HG02610 (cell line): ENCODE measurements at regions not wholly inside any gene's neighbourhood (a gene's known extent, or its start where the extent isn't known, plus 50 kb on each side); places are given as distances from the start of the nearest gene placed in this dataset.

Experiments used
- ATAC-seq: cut with Tn5 transposase; IDR thresholded peaks from one replicate; pipeline ENCODE4 v1.9.1; 2021; ENCODE audit warnings: mild to moderate bottlenecking, moderate library complexity; ENCODE audit not compliant: unreplicated experiment

DNA sequence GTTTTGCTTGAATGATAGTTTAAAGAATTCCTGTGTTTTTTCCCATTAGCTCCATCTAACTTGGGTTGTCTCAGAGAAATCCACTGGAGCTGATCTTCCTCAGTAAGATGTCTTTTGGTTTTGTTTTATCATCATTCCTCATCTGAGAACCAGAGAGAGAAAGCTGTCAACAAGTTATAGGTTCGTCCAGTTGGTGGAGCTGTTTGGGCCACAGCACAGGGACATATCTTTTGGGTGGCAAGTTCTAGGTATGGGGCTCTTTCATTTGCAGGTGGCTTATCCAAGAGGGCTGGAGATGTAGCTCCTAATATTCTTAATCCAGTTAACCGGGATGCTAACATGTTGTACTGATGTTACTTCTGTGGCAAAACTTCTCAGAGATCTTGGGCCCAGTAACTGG is 174.2 kb downstream of the KCNRG start:
- no peak for ATAC-seq

DNA sequence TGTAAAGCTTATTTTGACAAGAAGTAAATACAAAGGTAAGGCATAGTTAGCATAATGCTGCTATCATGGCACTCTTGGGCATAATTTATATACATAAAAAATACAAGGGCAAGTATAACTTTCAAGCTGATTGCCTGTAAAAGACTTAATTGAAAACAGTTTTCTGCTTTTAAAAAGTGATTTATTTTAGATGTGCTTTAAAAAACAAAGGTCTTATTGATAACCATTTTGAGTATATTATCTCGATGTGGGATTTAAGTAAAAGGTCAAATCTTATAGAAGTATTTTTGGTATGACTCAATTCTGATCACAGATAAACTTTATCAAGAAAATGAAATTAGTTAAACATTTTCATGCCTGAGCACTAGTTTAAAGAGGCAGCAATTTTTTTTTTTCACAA is 175.8 kb downstream of the KCNRG start:
- no peak for ATAC-seq

GRCh38 chr13:50192272-50192813 is 177.1 kb downstream of the KCNRG start:
- no peak for ATAC-seq

- no peak for ATAC-seq
These were observed 179.8 kb downstream of the KCNRG start for GRCh38 chr13:50195045-50195444.

- ATAC-seq: no peak
These were observed 180.9 kb downstream of the KCNRG start for GRCh38 chr13:50196118-50196517.

DNA sequence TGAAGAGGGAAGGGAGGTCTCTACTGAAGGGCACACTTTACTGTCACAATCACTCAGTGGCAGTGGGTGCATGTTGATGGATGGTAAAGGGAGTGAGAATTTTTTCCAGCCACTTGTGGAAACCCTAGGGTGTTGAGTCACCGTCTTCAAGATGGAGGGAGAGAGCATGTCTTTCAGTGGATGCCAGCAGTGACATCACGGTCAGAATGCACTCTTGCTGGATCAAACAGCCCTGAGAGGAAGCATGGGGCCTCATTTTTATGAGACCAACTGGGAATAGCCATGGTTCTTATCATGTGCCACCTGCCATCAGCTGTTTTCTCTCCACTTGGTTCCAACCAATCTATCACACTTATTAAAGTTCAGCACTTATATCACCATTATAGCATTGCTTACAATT is 182.5 kb downstream of the KCNRG start:
- ATAC-seq: no peak

GRCh38 chr13:50198508-50198907 is 183.3 kb downstream of the KCNRG start:
- ATAC-seq: no peak

DNA sequence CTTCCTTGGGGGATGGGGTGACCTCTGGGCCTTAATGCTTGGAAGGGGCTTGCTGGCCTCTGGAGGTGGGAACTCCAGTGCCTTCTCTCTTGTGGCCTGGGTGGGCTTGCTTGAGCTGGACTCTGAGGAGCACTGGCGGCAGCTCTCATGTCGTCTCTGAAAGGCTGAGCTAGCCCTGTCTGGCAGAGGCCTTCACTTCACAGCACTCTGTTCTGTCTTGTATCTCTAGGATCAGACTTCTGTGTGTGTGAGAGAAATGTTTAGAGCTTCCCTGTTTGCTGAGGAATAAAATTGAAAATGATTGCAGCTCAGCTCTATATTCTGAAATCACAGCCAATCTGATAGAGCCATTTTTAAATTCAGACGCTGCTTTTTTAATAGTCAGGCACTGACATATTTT is 185.3 kb downstream of the KCNRG start:
- no peak for ATAC-seq

- no peak for ATAC-seq
These were observed 185.7 kb downstream of the KCNRG start for GRCh38 chr13:50200988-50201387.

DNA sequence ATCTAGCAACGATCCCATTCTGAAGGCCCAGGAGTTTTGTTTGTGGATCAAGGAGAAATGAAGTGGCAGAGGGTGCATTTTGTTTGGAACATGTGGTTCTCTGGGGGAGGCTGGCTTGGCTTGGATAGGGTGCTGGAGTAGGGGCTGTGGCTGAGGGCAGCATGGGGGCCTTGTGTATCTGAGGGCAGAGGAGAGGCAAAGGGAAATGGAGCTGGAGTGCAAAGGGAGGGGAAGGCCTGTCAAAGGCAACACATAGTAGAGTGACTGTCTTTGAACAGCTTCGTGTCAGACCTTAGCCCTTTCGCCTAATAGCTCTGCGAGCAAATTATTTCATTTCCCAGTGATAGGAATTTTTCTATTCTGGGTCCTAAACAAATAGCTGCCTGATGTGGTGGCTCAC is 187.2 kb downstream of the KCNRG start:
- ATAC-seq: no peak

DNA sequence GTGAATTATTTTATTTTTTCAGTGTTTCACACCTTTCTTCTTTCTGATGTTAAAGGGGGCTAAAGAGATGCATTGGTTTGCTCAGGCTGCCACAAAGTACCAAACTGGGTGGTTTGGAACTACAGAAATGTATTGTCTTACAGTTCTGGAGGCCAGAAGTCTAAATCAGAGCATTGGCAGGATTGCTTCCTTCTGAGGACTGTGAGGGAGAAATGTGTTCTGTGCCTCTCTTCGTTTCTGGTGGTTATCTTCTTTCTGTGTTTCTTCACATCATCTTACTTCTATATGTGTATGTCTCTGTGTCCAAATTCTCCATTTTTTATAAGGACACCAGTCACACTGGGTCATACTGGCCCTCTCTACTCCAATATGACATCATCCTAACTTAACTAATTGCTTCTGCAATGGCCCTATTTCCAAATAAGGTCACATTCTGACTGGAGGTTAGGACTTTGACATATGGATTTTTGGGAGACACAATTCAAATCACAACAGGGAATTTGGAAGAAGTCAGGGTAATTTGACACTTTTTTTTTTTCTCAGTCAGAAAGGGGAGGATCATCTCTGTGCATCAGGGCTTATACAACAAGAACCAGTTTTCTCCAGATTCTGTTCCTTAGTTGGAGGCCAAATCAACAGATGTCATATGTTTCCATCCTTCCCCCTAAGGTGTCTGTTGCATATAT is 188.2 kb downstream of the KCNRG start:
- no peak for ATAC-seq

DNA sequence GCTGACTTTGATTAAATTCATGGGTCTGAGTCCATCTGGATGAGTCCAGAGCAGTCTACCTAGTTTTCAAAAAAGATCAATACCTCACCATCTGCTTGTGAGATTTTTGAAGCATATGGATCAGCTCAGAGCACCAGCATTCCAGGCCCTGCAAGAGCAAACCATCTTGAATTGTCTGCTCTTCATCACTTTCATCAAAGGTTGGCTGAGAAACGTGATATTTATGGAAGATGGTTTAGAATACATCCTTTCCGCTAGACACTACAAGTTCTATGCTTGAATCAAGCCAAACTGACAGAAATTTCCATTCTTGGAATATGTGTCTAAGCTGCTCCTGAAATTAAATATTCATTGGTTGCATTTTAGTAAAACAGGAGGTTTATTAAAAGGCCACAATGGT is 190.3 kb downstream of the KCNRG start:
- no peak for ATAC-seq

DNA sequence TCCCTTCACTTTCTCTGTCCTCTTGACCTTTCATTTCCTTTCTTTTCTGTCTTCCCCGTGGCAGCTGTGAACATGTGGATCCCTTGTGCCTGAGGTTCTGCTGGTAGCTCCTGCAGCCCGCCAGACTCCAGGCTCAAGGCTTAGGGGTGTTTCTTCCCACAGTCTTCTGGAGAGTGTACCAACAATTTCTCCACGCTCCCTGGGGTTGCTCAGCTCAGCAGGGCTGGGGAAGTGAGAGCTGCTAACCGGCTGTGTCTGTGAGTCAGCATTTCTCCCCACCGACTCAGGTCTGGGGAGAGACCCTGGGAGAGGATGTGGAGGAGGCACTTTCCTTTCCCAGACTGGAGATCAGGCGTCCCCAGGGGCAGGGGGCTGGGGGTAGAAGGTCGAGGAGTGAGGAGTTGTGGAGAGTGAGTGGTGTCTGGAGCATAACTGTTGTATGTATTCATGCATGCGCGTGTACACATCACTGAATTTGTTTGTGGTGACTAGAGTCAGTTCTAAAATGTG is 193.6 kb downstream of the KCNRG start:
- peak; percentile 89 for ATAC-seq

- ATAC-seq: no peak
These were observed 194.4 kb downstream of the KCNRG start for GRCh38 chr13:50209631-50210030.

- no peak for ATAC-seq
These were observed 198.3 kb downstream of the KCNRG start for GRCh38 chr13:50213526-50213925.

- ATAC-seq: no peak
These were observed 199.3 kb downstream of the KCNRG start for GRCh38 chr13:50214514-50214913.

DNA sequence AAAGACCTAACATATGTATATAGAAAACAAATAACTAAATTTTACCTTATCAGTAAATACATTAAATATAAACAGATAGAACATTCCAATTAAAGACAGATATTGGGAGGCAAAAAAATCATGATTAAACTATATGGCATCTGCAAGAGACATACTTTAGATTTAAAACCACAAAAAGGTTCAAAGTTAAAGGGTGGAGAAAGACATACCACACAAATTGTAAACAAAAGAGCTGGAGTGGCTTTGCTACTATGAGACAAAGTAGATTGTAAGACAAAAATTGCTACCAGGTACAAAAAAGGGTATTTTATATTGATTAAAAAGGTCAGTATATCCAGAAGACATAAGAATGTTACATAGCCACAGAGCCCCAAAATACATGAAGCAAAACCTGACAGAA is 200.2 kb downstream of the KCNRG start:
- ATAC-seq: no peak

GRCh38 chr13:50219743-50220142 is 204.5 kb downstream of the KCNRG start:
- no peak for ATAC-seq

DNA sequence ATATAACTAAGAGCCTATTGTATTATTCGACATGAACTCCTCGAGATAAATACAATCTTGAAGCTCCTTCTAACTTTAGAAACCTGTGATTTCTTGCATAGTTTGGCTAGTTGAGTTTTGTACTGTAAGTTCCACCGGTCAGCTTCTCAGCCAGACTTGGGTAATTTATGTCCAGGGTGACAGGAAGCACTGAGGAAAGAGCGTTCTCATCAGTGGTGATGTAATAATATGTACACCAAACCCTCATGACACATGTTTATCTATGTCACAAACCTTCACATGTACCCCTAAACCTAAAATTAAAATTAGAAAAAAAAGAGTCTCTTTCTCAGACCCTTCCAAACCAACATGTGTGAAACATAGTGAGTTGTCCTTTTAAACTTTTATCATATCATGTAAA is 205.7 kb downstream of the KCNRG start:
- ATAC-seq: no peak

DNA sequence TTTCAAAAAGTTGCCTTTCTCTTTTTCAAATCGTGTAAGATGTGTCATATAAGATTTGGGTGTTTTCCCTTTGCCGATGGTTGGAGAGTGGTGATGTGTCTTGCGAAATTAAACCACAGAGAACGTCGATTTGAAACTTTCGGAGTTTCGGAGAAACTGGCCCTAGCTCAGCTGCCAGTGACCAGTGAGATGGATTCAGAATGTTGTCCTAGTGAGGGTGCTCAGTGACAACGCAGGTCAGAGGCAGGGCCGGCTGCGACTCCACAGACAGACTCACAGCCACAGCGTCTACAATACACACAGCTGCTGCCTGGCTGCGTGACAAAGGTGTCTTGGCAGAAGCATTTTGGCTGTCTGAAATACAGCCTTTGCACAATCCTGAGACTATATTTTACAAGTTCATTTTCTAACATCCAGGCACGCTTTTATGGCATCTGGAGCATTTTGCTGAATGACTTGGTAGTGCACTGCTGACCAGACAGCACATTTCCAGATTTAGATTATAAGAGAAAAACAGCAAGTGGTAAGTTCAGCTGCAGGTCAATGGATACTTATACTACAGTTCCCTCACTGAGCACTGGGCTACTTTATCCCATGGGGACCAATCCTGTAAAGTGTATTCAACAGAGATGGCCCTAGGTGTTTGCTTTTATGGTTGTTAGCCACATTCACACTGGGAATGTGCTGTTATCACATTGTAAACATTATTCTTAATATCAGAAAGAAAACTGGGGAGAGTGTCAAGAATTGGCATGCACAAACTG is 207.5 kb downstream of the KCNRG start:
- no peak for ATAC-seq

- ATAC-seq: peak; percentile 74
These were observed 209.3 kb downstream of the KCNRG start for GRCh38 chr13:50224534-50224933.
